K562 (cell line): ENCODE measurements at regions not wholly inside any gene's neighbourhood (a gene's known extent, or its start where the extent isn't known, plus 50 kb on each side); places are given as distances from the start of the nearest gene placed in this dataset.

Source experiments
- CREB1 ChIP-seq, 2 experiments: sonication (generic) in 1 of 2; formaldehyde crosslinking in 1 of 2; IDR thresholded peaks; 2 replicates each; pipeline versions ENCODE4 v1.6.1 to v1.8.0; 2012 to 2022; ENCODE audit warnings: inconsistent platforms in 1 of 2, mild to moderate bottlenecking in 1 of 2, missing genetic modification reagents in 1 of 2, moderate library complexity in 1 of 2
- NFIC ChIP-seq: fragments of 450-650 bp; IDR thresholded peaks from 2 replicates; pipeline ENCODE4 v1.6.1; 2017; ENCODE audit warnings: mild to moderate bottlenecking, inconsistent platforms
- NFRKB ChIP-seq: fragments of 450-650 bp; IDR thresholded peaks from 2 replicates; pipeline ENCODE4 v1.6.1; 2016; ENCODE audit warnings: low read depth
- RFX5 ChIP-seq: IDR thresholded peaks from 2 replicates; pipeline ENCODE4 v1.6.1; 2011; ENCODE audit warnings: low read depth, mild to moderate bottlenecking, improper control_type of control experiment, low read length
- SP1 ChIP-seq: sonication (generic); formaldehyde crosslinking; IDR thresholded peaks from 2 replicates; pipeline ENCODE4 v1.8.1; 2022; ENCODE audit warnings: mild to moderate bottlenecking, missing genetic modification reagents
- ZNF3 ChIP-seq: fragments of 250-450 bp; sonication (Bioruptor Pico); IDR thresholded peaks from 2 replicates; pipeline ENCODE4 v1.5.0; 2021; ENCODE audit warnings: mild to moderate bottlenecking, moderate library complexity
- TF ChIP-seq, protein P1 (sequence below), 3 experiments: IDR thresholded peaks in 2 of 3; conservative IDR thresholded peaks in 1 of 3; 2 replicates each; pipeline ENCODE4 v1.5.1; 2011 to 2012; ENCODE audit warnings: low read length in 3 of 3, mild to moderate bottlenecking in 3 of 3, control low read depth in 2 of 3, improper control_type of control experiment in 1 of 3, inconsistent platforms in 1 of 3, low read depth in 1 of 3, mixed read lengths in 1 of 3, moderate library complexity in 1 of 3; ENCODE audit not compliant: insufficient read depth in 2 of 3

DNA sequence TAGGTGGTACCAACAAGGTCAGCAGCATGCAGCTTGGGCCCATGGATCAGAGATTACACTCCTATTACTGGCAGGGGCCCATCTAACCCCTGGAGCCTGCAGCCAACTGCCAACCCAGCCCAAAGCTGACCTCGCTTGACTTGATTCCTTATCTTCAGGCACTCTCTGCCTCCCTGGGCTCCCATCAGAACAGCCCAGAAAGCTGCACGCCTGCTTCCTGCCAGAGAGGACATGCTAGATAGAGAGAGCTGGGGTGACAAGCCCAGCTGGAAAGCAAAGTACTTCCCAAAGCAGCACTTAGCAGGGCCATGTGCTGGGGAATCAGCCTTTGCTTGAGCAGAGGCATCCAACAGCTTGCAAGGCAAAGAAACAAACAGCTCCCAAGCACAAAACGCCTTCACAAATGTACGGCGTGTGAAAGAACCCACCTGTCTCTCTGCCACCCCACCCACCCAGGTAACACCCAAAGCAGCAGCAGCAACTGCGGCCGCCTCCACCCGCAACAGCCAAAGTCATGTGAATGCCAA lies 74.2 kb upstream of the NLK start:
- TF ChIP-seq, protein P1, sequence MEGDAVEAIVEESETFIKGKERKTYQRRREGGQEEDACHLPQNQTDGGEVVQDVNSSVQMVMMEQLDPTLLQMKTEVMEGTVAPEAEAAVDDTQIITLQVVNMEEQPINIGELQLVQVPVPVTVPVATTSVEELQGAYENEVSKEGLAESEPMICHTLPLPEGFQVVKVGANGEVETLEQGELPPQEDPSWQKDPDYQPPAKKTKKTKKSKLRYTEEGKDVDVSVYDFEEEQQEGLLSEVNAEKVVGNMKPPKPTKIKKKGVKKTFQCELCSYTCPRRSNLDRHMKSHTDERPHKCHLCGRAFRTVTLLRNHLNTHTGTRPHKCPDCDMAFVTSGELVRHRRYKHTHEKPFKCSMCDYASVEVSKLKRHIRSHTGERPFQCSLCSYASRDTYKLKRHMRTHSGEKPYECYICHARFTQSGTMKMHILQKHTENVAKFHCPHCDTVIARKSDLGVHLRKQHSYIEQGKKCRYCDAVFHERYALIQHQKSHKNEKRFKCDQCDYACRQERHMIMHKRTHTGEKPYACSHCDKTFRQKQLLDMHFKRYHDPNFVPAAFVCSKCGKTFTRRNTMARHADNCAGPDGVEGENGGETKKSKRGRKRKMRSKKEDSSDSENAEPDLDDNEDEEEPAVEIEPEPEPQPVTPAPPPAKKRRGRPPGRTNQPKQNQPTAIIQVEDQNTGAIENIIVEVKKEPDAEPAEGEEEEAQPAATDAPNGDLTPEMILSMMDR (IDR thresholded peaks at IDR 0.05 in 2 of 3, conservative IDR thresholded peaks at IDR 0.05 in 1 of 3; ENCODE audit: insufficient read depth in 2 of 3, low read depth in 1 of 3, low read length in 3 of 3): no peak
- TF ChIP-seq NFIC (peak; percentile 95), NFRKB (peak; percentile 65), CREB1 (IDR thresholded peaks at IDR 0.05) (peak; percentile 73; the same call in 1 of the 2 replicates), CREB1 (CRISPR knock-in tag; IDR thresholded peaks at IDR 0.05) (no peak), ZNF3 (CRISPR knock-in tag) (no peak), RFX5 (no peak), SP1 (CRISPR knock-in tag) (no peak)
